SK-N-MC (cell line): ENCODE measurements at regions not wholly inside any gene's neighbourhood (a gene's known extent, or its start where the extent isn't known, plus 50 kb on each side); places are given as distances from the start of the nearest gene placed in this dataset.

Experiments
- EZH2 ChIP-seq: fragments of 200-600 bp; sonication (generic); IDR thresholded peaks from one replicate; pipeline ENCODE4 v1.6.1; 2017; ENCODE audit warnings: antibody characterized with exemption
- POLR2AphosphoS5 ChIP-seq: IDR thresholded peaks from 2 replicates; pipeline ENCODE4 v1.6.1; 2012; ENCODE audit warnings: mild to moderate bottlenecking, low read depth, low read length, borderline replicate concordance

DNA sequence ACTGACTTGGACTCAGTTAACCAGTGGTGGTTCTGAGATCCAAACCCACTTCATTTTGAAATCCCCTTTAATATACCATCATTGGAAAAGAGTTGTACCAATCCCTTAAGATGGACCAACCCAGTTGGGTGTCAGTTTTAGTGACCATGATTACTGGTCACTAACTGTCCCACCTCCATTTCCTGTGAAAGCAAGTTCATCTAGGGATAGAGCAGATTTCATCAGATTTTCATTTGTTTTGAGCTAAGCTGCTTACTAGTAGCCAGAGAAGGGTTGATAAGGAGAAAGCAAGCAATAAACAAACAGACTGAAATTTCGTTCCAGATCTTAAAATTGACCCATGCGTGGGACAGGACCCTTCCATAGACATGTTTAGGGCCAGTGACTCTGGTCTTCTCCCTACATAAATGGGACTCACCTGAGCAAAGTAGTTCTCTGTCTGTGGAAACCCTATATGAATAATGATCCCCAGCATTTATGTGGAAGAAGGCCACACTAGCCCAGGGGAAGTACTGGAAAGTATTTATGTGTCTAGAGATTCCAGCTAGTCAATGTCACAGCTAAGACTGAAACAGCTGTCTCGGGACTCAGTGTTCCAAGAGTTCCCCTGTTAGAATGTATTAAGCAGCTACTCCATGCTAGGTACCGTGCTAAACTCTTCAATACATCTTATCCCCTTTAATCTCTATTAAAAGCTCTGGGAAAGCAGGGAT lies 196.0 kb upstream of the BCL6 start:
- TF ChIP-seq EZH2, result no peak
- TF ChIP-seq POLR2AphosphoS5, result no peak
